HEK293T (cell line): ENCODE measurements at regions not wholly inside any gene's neighbourhood (a gene's known extent, or its start where the extent isn't known, plus 50 kb on each side); places are given as distances from the start of the nearest gene placed in this dataset.

Experiments used
- ARNT ChIP-seq: fragments of 450-650 bp; IDR thresholded peaks from 2 replicates; pipeline ENCODE4 v1.6.1; 2017; ENCODE audit warnings: mild to moderate bottlenecking
- BHLHE40 ChIP-seq: fragments of 450-650 bp; IDR thresholded peaks from 2 replicates; pipeline ENCODE4 v1.6.1; 2016; ENCODE audit warnings: mild to moderate bottlenecking, moderate library complexity, borderline replicate concordance
- CTBP1 ChIP-seq: fragments of 450-650 bp; IDR thresholded peaks from 2 replicates; pipeline ENCODE4 v1.6.1; 2016; ENCODE audit warnings: borderline replicate concordance
- ELF4 ChIP-seq: fragments of 450-650 bp; IDR thresholded peaks from 2 replicates; pipeline ENCODE4 v1.6.1; 2017; ENCODE audit warnings: antibody characterized with exemption
- FOXK2 ChIP-seq: fragments of 450-650 bp; IDR thresholded peaks from 2 replicates; pipeline ENCODE4 v1.6.1; 2016; ENCODE audit warnings: mild to moderate bottlenecking
- FOXM1 ChIP-seq: fragments of 450-650 bp; IDR thresholded peaks from 2 replicates; pipeline ENCODE4 v1.6.1; 2017; ENCODE audit warnings: mild to moderate bottlenecking, borderline replicate concordance
- HDGF ChIP-seq: fragments of 450-650 bp; IDR thresholded peaks from 2 replicates; pipeline ENCODE4 v1.6.1; 2017; ENCODE audit warnings: antibody characterized with exemption, borderline replicate concordance
- SP1 ChIP-seq: fragments of 450-650 bp; IDR thresholded peaks from 2 replicates; pipeline ENCODE4 v1.6.1; 2017
- SUZ12 ChIP-seq: fragments of 450-650 bp; IDR thresholded peaks from 2 replicates; pipeline ENCODE4 v1.6.1; 2016; ENCODE audit warnings: mild to moderate bottlenecking
- TARDBP ChIP-seq: fragments of 450-650 bp; IDR thresholded peaks from 2 replicates; pipeline ENCODE4 v1.6.1; 2016
- ZNF384 ChIP-seq: fragments of 450-650 bp; IDR thresholded peaks from 2 replicates; pipeline ENCODE4 v1.6.1; 2016

GRCh38 chr9:89975024-89975423 is 370.2 kb downstream of the GADD45G start:
- TF ChIP-seq SP1 = no peak
- TF ChIP-seq ARNT = no peak
- no peak for TF ChIP-seq BHLHE40
- TF ChIP-seq SUZ12 = no peak
- TF ChIP-seq TARDBP = no peak
- TF ChIP-seq FOXK2 = no peak
- no peak for TF ChIP-seq HDGF
- TF ChIP-seq ZNF384 = no peak
- TF ChIP-seq ELF4 = no peak
- TF ChIP-seq FOXM1 = no peak
- TF ChIP-seq CTBP1 = no peak
